GM21528 (cell line): ENCODE measurements at regions not wholly inside any gene's neighbourhood (a gene's known extent, or its start where the extent isn't known, plus 50 kb on each side); places are given as distances from the start of the nearest gene placed in this dataset.
"Not testable (repeated sequence)": the region's sequence is repeated elsewhere in the genome, so short reads cannot be mapped to it uniquely, and the experiment has no call there.

Experiments
- ATAC-seq: cut with Tn5 transposase; IDR thresholded peaks from one replicate; pipeline ENCODE4 v1.9.1; 2021; ENCODE audit warnings: mild to moderate bottlenecking, moderate library complexity; ENCODE audit not compliant: unreplicated experiment, low FRiP score

- not testable (repeated sequence) for ATAC-seq
These were observed 773.5 kb downstream of the KCNJ3 start for GRCh38 chr2:155472018-155472417.

- no peak for ATAC-seq
These were observed 757.7 kb downstream of the KCNJ3 start for GRCh38 chr2:155456222-155456621.

- ATAC-seq, result no peak
These were observed 744.4 kb downstream of the KCNJ3 start for GRCh38 chr2:155442755-155443372.

- no peak for ATAC-seq
These were observed 743.6 kb downstream of the KCNJ3 start for GRCh38 chr2:155442088-155442487.

GRCh38 chr2:155431004-155431507 is 732.6 kb downstream of the KCNJ3 start:
- ATAC-seq, result no peak

- no peak for ATAC-seq
These were observed 729.0 kb downstream of the KCNJ3 start for GRCh38 chr2:155427470-155427869.

- ATAC-seq, result no peak
These were observed 726.0 kb downstream of the KCNJ3 start for GRCh38 chr2:155424518-155424917.

GRCh38 chr2:155418753-155419152 is 720.3 kb downstream of the KCNJ3 start:
- ATAC-seq, result no peak

GRCh38 chr2:155412598-155412997 is 714.1 kb downstream of the KCNJ3 start:
- ATAC-seq, result peak; percentile 98

GRCh38 chr2:155404433-155405002 is 706.0 kb downstream of the KCNJ3 start:
- ATAC-seq, result no peak

- no peak for ATAC-seq
These were observed 694.9 kb downstream of the KCNJ3 start for GRCh38 chr2:155393406-155393805.

- no peak for ATAC-seq
These were observed 693.2 kb downstream of the KCNJ3 start for GRCh38 chr2:155391613-155392130.

GRCh38 chr2:155389224-155389623 is 690.7 kb downstream of the KCNJ3 start:
- ATAC-seq, result no peak

GRCh38 chr2:155384555-155385123 is 686.1 kb downstream of the KCNJ3 start:
- no peak for ATAC-seq

- ATAC-seq, result no peak
These were observed 684.3 kb downstream of the KCNJ3 start for GRCh38 chr2:155382776-155383175.

- ATAC-seq, result no peak
These were observed 682.9 kb downstream of the KCNJ3 start for GRCh38 chr2:155381436-155381835.

GRCh38 chr2:155379494-155379893 is 681.0 kb downstream of the KCNJ3 start:
- no peak for ATAC-seq

- ATAC-seq, result peak; percentile 61
These were observed 679.5 kb downstream of the KCNJ3 start for GRCh38 chr2:155377931-155378444.

- no peak for ATAC-seq
These were observed 678.8 kb downstream of the KCNJ3 start for GRCh38 chr2:155377266-155377680.

- no peak for ATAC-seq
These were observed 674.5 kb downstream of the KCNJ3 start for GRCh38 chr2:155372969-155373368.

- ATAC-seq, result no peak
These were observed 670.4 kb downstream of the KCNJ3 start for GRCh38 chr2:155368934-155369333.
